GM23338 (cell line): ENCODE measurements at regions not wholly inside any gene's neighbourhood (a gene's known extent, or its start where the extent isn't known, plus 50 kb on each side); places are given as distances from the start of the nearest gene placed in this dataset.
A peak's percentile ranks its signal among the peaks of the same experiment; 100 is the strongest.

Experiments used
- ATAC-seq: fragments of 200-7000 bp; cut with Tn5 transposase; 3 replicates; pipeline ENCODE4 v1.9.1; 2020
- DNase-seq: peaks from one replicate; pipeline ENCODE4 v3.0.0-alpha.2; 2015; ENCODE audit warnings: low spot score
- H2AFZ ChIP-seq: fragments of 200-600 bp; sonication (generic); 2 replicates; pipeline ENCODE4 v1.8.0; 2016; ENCODE audit warnings: antibody characterized with exemption, mild to moderate bottlenecking, moderate library complexity
- H3F3A ChIP-seq: fragments of 200-600 bp; sonication (generic); replicated peaks from 2 replicates; pipeline ENCODE4 v1.8.0; 2017; ENCODE audit warnings: antibody characterized with exemption, mixed run types, low read depth
- H3K27ac ChIP-seq: fragments of 200-600 bp; sonication (generic); 2 replicates; pipeline ENCODE4 v1.6.1; 2016; ENCODE audit warnings: low read depth
- H3K27me3 ChIP-seq: fragments of 200-600 bp; sonication (generic); 2 replicates; pipeline ENCODE4 v1.8.0; 2016; ENCODE audit warnings: mild to moderate bottlenecking, mixed run types, moderate library complexity; ENCODE audit not compliant: insufficient read depth
- H3K36me3 ChIP-seq: fragments of 200-600 bp; sonication (generic); 2 replicates; pipeline ENCODE4 v1.8.0; 2016; ENCODE audit warnings: mild to moderate bottlenecking; ENCODE audit not compliant: insufficient read depth
- H3K4me1 ChIP-seq: fragments of 200-600 bp; sonication (generic); 2 replicates; pipeline ENCODE4 v1.8.0; 2016; ENCODE audit warnings: mild to moderate bottlenecking, moderate library complexity; ENCODE audit not compliant: insufficient read depth
- H3K4me2 ChIP-seq: fragments of 200-600 bp; sonication (generic); 2 replicates; pipeline ENCODE4 v1.7.1; 2017; ENCODE audit warnings: mixed run types
- H3K4me3 ChIP-seq: fragments of 200-600 bp; sonication (generic); 2 replicates; pipeline ENCODE4 v1.6.1; 2016; ENCODE audit warnings: mixed run types
- H3K79me2 ChIP-seq: fragments of 200-600 bp; sonication (generic); replicated peaks from 2 replicates; pipeline ENCODE4 v1.8.0; 2017; ENCODE audit warnings: mild to moderate bottlenecking; ENCODE audit not compliant: insufficient read depth
- H3K9me2 ChIP-seq: fragments of 200-600 bp; sonication (generic); 2 replicates; pipeline ENCODE4 v1.8.0; 2017; ENCODE audit not compliant: insufficient read depth
- H4K20me1 ChIP-seq: fragments of 200-600 bp; sonication (generic); replicated peaks from 2 replicates; pipeline ENCODE4 v1.8.0; 2017; ENCODE audit warnings: mild to moderate bottlenecking; ENCODE audit not compliant: insufficient read depth
- H3K27ac Mint-ChIP-seq: 2 replicates; pipeline ENCODE4 v1.8.0; 2020; ENCODE audit warnings: inconsistent platforms, mild to moderate bottlenecking, moderate library complexity, mixed read lengths
- H3K27me3 Mint-ChIP-seq: 3 replicates; pipeline ENCODE4 v1.8.0; 2022; ENCODE audit warnings: low read depth, mild to moderate bottlenecking, moderate library complexity, mixed read lengths, inconsistent platforms; ENCODE audit not compliant: insufficient read depth, poor library complexity
- H3K36me3 Mint-ChIP-seq: 3 replicates; pipeline ENCODE4 v1.8.0; 2021; ENCODE audit warnings: low read depth, mild to moderate bottlenecking, inconsistent platforms, moderate library complexity, mixed read lengths
- H3K4me1 Mint-ChIP-seq: 3 replicates; pipeline ENCODE4 v1.8.0; 2020; ENCODE audit warnings: mild to moderate bottlenecking, inconsistent platforms, mixed read lengths
- H3K4me3 Mint-ChIP-seq: 3 replicates; pipeline ENCODE4 v1.8.0; 2021; ENCODE audit warnings: moderate library complexity, mild to moderate bottlenecking, inconsistent platforms, mixed read lengths
- H3K9me3 Mint-ChIP-seq: 3 replicates; pipeline ENCODE4 v1.8.0; 2020; ENCODE audit warnings: moderate library complexity, mild to moderate bottlenecking, inconsistent platforms, mixed read lengths
- CREB1 ChIP-seq: fragments of 250-450 bp; sonication (Bioruptor Pico); IDR thresholded peaks from 2 replicates; pipeline ENCODE4 v1.5.0; 2020; ENCODE audit warnings: low read depth, mild to moderate bottlenecking, moderate library complexity
- CTCF ChIP-seq, 2 experiments: fragments of 200-600 bp in 1 of 2; sonication (generic) in 1 of 2; conservative IDR thresholded peaks; 2 replicates each; pipeline versions ENCODE4 v1.5.1 to v1.6.1; 2016 to 2017; ENCODE audit warnings: antibody characterized with exemption in 2 of 2, low read depth in 2 of 2, mild to moderate bottlenecking in 2 of 2, moderate library complexity in 1 of 2
- ETS1 ChIP-seq: IDR thresholded peaks from 2 replicates; pipeline ENCODE4 v1.6.1; 2016; ENCODE audit warnings: antibody characterized with exemption
- EZH2 ChIP-seq: fragments of 200-600 bp; sonication (generic); IDR thresholded peaks from one replicate; pipeline ENCODE4 v1.8.0; 2017; ENCODE audit warnings: antibody characterized with exemption, mild to moderate bottlenecking, low read depth; ENCODE audit not compliant: unreplicated experiment
- EZH2phosphoT487 ChIP-seq: fragments of 200-600 bp; sonication (generic); IDR thresholded peaks from one replicate; pipeline ENCODE4 v1.8.1; 2018; ENCODE audit warnings: antibody characterized with exemption; ENCODE audit not compliant: unreplicated experiment
- JUNB ChIP-seq: IDR thresholded peaks from one replicate; pipeline ENCODE4 v1.6.1; 2016; ENCODE audit warnings: antibody characterized with exemption; ENCODE audit not compliant: unreplicated experiment
- NANOG ChIP-seq: IDR thresholded peaks from 2 replicates; pipeline ENCODE4 v1.6.1; 2016; ENCODE audit warnings: antibody characterized with exemption, borderline replicate concordance
- POLR2AphosphoS5 ChIP-seq: IDR thresholded peaks from 2 replicates; pipeline ENCODE4 v1.6.1; 2016; ENCODE audit warnings: antibody characterized with exemption, low read depth
- REST ChIP-seq: IDR thresholded peaks from one replicate; pipeline ENCODE4 v1.6.1; 2018; ENCODE audit warnings: antibody characterized with exemption; ENCODE audit not compliant: unreplicated experiment
- STAT1 ChIP-seq: IDR thresholded peaks from one replicate; pipeline ENCODE4 v1.6.1; 2016; ENCODE audit warnings: antibody characterized with exemption; ENCODE audit not compliant: unreplicated experiment
- ZNF114 ChIP-seq: fragments of 250-450 bp; sonication (Bioruptor Pico); IDR thresholded peaks from 2 replicates; pipeline ENCODE4 v1.5.0; 2020; ENCODE audit warnings: mild to moderate bottlenecking, moderate library complexity
- ZNF331 ChIP-seq: fragments of 250-450 bp; sonication (Bioruptor Pico); IDR thresholded peaks from 2 replicates; pipeline ENCODE4 v1.5.0; 2020; ENCODE audit warnings: low read depth, mild to moderate bottlenecking, moderate library complexity
- ZNF462 ChIP-seq: fragments of 250-450 bp; sonication (Bioruptor Pico); IDR thresholded peaks from 2 replicates; pipeline ENCODE4 v1.5.0; 2020; ENCODE audit warnings: mild to moderate bottlenecking, moderate library complexity

GRCh38 chr4:134028421-134028820 is 173.2 kb downstream of the PABPC4L start:
- no peaks in the 10 kb centered on the region for H3K36me3 Mint-ChIP-seq
- no peaks in the 10 kb centered on the region for H3K9me3 Mint-ChIP-seq
- no peaks in the 10 kb centered on the region for H3K9me2 ChIP-seq
- no peak for TF ChIP-seq JUNB
- TF ChIP-seq CTCF (conservative IDR thresholded peaks at IDR 0.05; ENCODE audit: low read depth in 2 of 2): no peak
- TF ChIP-seq ZNF331 (CRISPR knock-in tag): no peak
- TF ChIP-seq POLR2AphosphoS5: no peak
- TF ChIP-seq NANOG: no peak
- TF ChIP-seq STAT1: no peak
- TF ChIP-seq ETS1: no peak
- no peak for TF ChIP-seq EZH2
- TF ChIP-seq ZNF462 (CRISPR knock-in tag): no peak
- TF ChIP-seq CREB1 (CRISPR knock-in tag): no peak
- no peak for TF ChIP-seq EZH2phosphoT487
- TF ChIP-seq REST: no peak
- TF ChIP-seq ZNF114 (CRISPR knock-in tag): no peak
- no peak overlapping the region for H3K27ac ChIP-seq
- H3K4me1 Mint-ChIP-seq: peaks cover 3% of the 10 kb centered on the region; the same call in 2 of the 3 replicates
- H3K4me3 ChIP-seq: no peak overlapping the region
- no peaks in the 10 kb centered on the region for H3K4me1 ChIP-seq
- peak overlapping the region; percentile 85; the same call in 1 of the 2 replicates for H2AFZ ChIP-seq
- ATAC-seq (no peak), DNase-seq (no peak)
- no peaks in the 10 kb centered on the region for H4K20me1 ChIP-seq
- H3K36me3 ChIP-seq: no peaks in the 10 kb centered on the region
- H3K4me2 ChIP-seq: no peak overlapping the region
- H3K27me3 Mint-ChIP-seq: no peaks in the 10 kb centered on the region
- H3K27ac Mint-ChIP-seq: no peak overlapping the region
- no peaks in the 10 kb centered on the region for H3K79me2 ChIP-seq
- no peak overlapping the region for H3K4me3 Mint-ChIP-seq
- H3F3A ChIP-seq: no peaks in the 10 kb centered on the region
- H3K27me3 ChIP-seq: no peaks in the 10 kb centered on the region
